ENCODE measurements at regions not wholly inside any gene's neighbourhood (a gene's known extent, or its start where the extent isn't known, plus 50 kb on each side); places are given as distances from the start of the nearest gene placed in this dataset.

DNA sequence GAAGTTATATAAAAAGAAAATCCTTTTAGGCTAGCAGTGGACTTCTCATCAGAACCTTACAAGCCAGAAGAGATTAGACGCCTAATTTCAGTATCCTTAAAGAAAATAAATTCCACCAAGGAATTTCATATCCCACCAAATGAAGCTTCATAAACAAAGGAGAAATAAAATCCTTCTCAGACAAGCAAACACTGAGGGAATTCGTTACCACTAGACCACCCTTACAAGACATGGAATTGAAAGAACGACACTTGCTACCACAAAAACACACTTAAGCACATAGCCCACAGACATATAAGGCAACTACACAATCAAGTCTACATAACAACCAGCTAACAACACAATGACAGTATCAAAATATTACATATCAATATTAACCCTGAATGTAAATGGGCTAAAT is 299.2 kb downstream of the TOX3 start:
- TF ChIP-seq, protein P1, sequence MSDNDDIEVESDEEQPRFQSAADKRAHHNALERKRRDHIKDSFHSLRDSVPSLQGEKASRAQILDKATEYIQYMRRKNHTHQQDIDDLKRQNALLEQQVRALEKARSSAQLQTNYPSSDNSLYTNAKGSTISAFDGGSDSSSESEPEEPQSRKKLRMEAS (IDR thresholded peaks at IDR 0.05; ENCODE audit: insufficient read depth, insufficient read length), result no peak
- TF ChIP-seq EZH2 (IDR thresholded peaks at IDR 0.05; ENCODE audit: borderline replicate concordance, low read depth, low read length, severe bottlenecking), result no peak
- TF ChIP-seq, protein P2, sequence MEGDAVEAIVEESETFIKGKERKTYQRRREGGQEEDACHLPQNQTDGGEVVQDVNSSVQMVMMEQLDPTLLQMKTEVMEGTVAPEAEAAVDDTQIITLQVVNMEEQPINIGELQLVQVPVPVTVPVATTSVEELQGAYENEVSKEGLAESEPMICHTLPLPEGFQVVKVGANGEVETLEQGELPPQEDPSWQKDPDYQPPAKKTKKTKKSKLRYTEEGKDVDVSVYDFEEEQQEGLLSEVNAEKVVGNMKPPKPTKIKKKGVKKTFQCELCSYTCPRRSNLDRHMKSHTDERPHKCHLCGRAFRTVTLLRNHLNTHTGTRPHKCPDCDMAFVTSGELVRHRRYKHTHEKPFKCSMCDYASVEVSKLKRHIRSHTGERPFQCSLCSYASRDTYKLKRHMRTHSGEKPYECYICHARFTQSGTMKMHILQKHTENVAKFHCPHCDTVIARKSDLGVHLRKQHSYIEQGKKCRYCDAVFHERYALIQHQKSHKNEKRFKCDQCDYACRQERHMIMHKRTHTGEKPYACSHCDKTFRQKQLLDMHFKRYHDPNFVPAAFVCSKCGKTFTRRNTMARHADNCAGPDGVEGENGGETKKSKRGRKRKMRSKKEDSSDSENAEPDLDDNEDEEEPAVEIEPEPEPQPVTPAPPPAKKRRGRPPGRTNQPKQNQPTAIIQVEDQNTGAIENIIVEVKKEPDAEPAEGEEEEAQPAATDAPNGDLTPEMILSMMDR (IDR thresholded peaks at IDR 0.05; ENCODE audit: extremely low read depth in 1 of 2, insufficient read depth in 1 of 2, low read depth in 1 of 2, low read length in 2 of 2), result no peak
- no peak overlapping the region for H3K27ac ChIP-seq (ENCODE audit: insufficient read depth, low read depth, low read length)
- FAIRE-seq, result no peak
- no peaks in the 10 kb centered on the region for H3K27me3 ChIP-seq (ENCODE audit: control insufficient read depth in 2 of 2, insufficient read depth in 2 of 2, low read length in 2 of 2)
- no peaks in the 10 kb centered on the region for H3K9me1 ChIP-seq (replicated peaks; ENCODE audit: control insufficient read depth, extremely low read depth, insufficient read depth, low read length)
- POLR2A ChIA-PET, result no interaction called here
- no TSS peak for BruUV-seq (replicated peaks)
- CTCF ChIA-PET, result interaction anchor here (0.9 kb wide), 1 partner anchor 56 kb away, joined by 3 read pairs; no protein-coding TSS in a partner anchor
- H3K4me3 ChIP-seq (replicated peaks in 1 of 3; ENCODE audit: insufficient read depth in 1 of 3, low read depth in 1 of 3, low read length in 3 of 3), result no peak overlapping the region
- no peak for DNase-seq (ENCODE audit: low read depth, low spot score)
- H3K36me3 ChIP-seq (ENCODE audit: control insufficient read depth in 2 of 2, extremely low read depth in 1 of 2, insufficient read depth in 2 of 2, low read length in 2 of 2), result no peaks in the 10 kb centered on the region
- H4K20me1 ChIP-seq (replicated peaks; ENCODE audit: control insufficient read depth, extremely low read depth, insufficient read depth, low read length), result no peaks in the 10 kb centered on the region
- intact Hi-C loops (cut with micrococcal nuclease), result no loop called here
- H3K4me1 ChIP-seq (ENCODE audit: control insufficient read depth, extremely low read depth, insufficient read depth, low read length), result no peaks in the 10 kb centered on the region
- no peak overlapping the region for H2AFZ ChIP-seq (ENCODE audit: low read depth, low read length)
- no peak overlapping the region for H3K4me2 ChIP-seq (ENCODE audit: insufficient read depth, low read length)
- H3K79me2 ChIP-seq (ENCODE audit: control insufficient read depth, insufficient read depth, low read length), result no peaks in the 10 kb centered on the region
- H3K9ac ChIP-seq (replicated peaks; ENCODE audit: extremely low read depth, insufficient read depth, low read length), result no peak overlapping the region
- dilution Hi-C loops (cut with MboI; ENCODE audit: extremely low pct_ligation_motif_present, low sequenced_read_pairs), result no loop called here
- peaks cover 2% of the 10 kb centered on the region for H3K9me3 ChIP-seq (replicated peaks; ENCODE audit: control insufficient read depth, insufficient read depth, low read length)

DNA sequence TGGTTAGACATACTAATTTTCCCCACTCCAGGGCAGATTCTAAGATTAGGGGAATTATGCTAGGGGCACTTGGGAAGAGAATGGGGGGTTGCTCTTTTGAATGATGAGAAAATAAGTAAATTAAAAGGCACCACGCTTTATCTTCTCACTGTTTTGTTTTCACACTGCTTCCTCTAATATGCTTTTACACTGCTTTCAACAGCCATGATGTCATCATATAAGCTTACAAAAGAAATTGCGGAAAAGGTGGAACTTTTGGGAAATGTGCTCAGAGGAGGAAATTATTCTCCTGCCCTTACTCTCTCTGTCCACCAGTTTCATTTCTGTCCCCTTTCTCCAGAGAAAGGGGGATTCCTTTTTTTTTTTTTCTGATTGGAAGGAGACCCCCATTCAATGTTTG is 308.2 kb downstream of the TOX3 start:
- H3K9ac ChIP-seq (replicated peaks; ENCODE audit: extremely low read depth, insufficient read depth, low read length), result no peak overlapping the region
- no TSS peak for BruUV-seq (replicated peaks)
- intact Hi-C loops (cut with micrococcal nuclease), result no loop called here
- peaks cover 2% of the 10 kb centered on the region for H3K9me3 ChIP-seq (replicated peaks; ENCODE audit: control insufficient read depth, insufficient read depth, low read length)
- POLR2A ChIA-PET, result no interaction called here
- no peak overlapping the region for H2AFZ ChIP-seq (ENCODE audit: low read depth, low read length)
- no peaks in the 10 kb centered on the region for H3K9me1 ChIP-seq (replicated peaks; ENCODE audit: control insufficient read depth, extremely low read depth, insufficient read depth, low read length)
- H3K79me2 ChIP-seq (ENCODE audit: control insufficient read depth, insufficient read depth, low read length), result no peaks in the 10 kb centered on the region
- no peaks in the 10 kb centered on the region for H3K36me3 ChIP-seq (ENCODE audit: control insufficient read depth in 2 of 2, extremely low read depth in 1 of 2, insufficient read depth in 2 of 2, low read length in 2 of 2)
- no peaks in the 10 kb centered on the region for H3K4me1 ChIP-seq (ENCODE audit: control insufficient read depth, extremely low read depth, insufficient read depth, low read length)
- no peaks in the 10 kb centered on the region for H3K27me3 ChIP-seq (ENCODE audit: control insufficient read depth in 2 of 2, insufficient read depth in 2 of 2, low read length in 2 of 2)
- H3K27ac ChIP-seq (ENCODE audit: insufficient read depth, low read depth, low read length), result no peak overlapping the region
- no peak overlapping the region for H3K4me3 ChIP-seq (replicated peaks in 1 of 3; ENCODE audit: insufficient read depth in 1 of 3, low read depth in 1 of 3, low read length in 3 of 3)
- H3K4me2 ChIP-seq (ENCODE audit: insufficient read depth, low read length), result no peak overlapping the region
- TF ChIP-seq POLR2AphosphoS5 (IDR thresholded peaks at IDR 0.05; ENCODE audit: insufficient read depth, low read depth, low read length) (no peak), EZH2 (IDR thresholded peaks at IDR 0.05; ENCODE audit: borderline replicate concordance, low read depth, low read length, severe bottlenecking) (no peak), MYC (IDR thresholded peaks at IDR 0.05; ENCODE audit: low read depth, low read length) (no peak), POLR2A (IDR thresholded peaks at IDR 0.05; ENCODE audit: low read depth, low read length) (no peak), FOS (IDR thresholded peaks at IDR 0.05; ENCODE audit: borderline replicate concordance, insufficient read depth, low read length) (no peak), GATA2 (IDR thresholded peaks at IDR 0.05; ENCODE audit: insufficient read depth, insufficient read length, low read depth, low read length) (no peak), JUN (IDR thresholded peaks at IDR 0.05; ENCODE audit: borderline replicate concordance, insufficient read depth, insufficient read length, low read depth) (no peak)
- TF ChIP-seq, protein P1 (IDR thresholded peaks at IDR 0.05; ENCODE audit: insufficient read depth, insufficient read length), result no peak
- TF ChIP-seq, protein P2 (IDR thresholded peaks at IDR 0.05; ENCODE audit: extremely low read depth in 1 of 2, insufficient read depth in 1 of 2, low read depth in 1 of 2, low read length in 2 of 2), result no peak
- DNase-seq (ENCODE audit: low read depth, low spot score), result no peak
- CTCF ChIA-PET, result no interaction called here
- no peaks in the 10 kb centered on the region for H4K20me1 ChIP-seq (replicated peaks; ENCODE audit: control insufficient read depth, extremely low read depth, insufficient read depth, low read length)
- no peak for FAIRE-seq
- dilution Hi-C loops (cut with MboI; ENCODE audit: extremely low pct_ligation_motif_present, low sequenced_read_pairs), result no loop called here

Data from endothelial cell of umbilical vein (primary cell).